ENCODE measurements at regions not wholly inside any gene's neighbourhood (a gene's known extent, or its start where the extent isn't known, plus 50 kb on each side); places are given as distances from the start of the nearest gene placed in this dataset.

- H3K36me3 ChIP-seq (ENCODE audit: control insufficient read depth, insufficient read depth, low read length) = no peaks in the 10 kb centered on the region
- no peak overlapping the region for H3K9ac ChIP-seq (ENCODE audit: low read length)
- no peak overlapping the region for H3K4me3 ChIP-seq (ENCODE audit: low read length)
- no peaks in the 10 kb centered on the region for H3K27me3 ChIP-seq (ENCODE audit: control insufficient read depth, insufficient read depth, low read length)
- H3K4me1 ChIP-seq (ENCODE audit: control insufficient read depth, insufficient read depth, low read length) = no peaks in the 10 kb centered on the region
- H3K27ac ChIP-seq (ENCODE audit: low read depth, low read length) = no peak overlapping the region
Measured at GRCh38 chr2:64260817-64261216, 116.6 kb upstream of the PELI1 start.

GRCh38 chr2:64262071-64262470 lies 117.9 kb upstream of the PELI1 start:
- no peak overlapping the region for H3K27ac ChIP-seq (ENCODE audit: low read depth, low read length)
- H3K4me1 ChIP-seq (ENCODE audit: control insufficient read depth, insufficient read depth, low read length) = no peaks in the 10 kb centered on the region
- H3K27me3 ChIP-seq (ENCODE audit: control insufficient read depth, insufficient read depth, low read length) = no peaks in the 10 kb centered on the region
- H3K9ac ChIP-seq (ENCODE audit: low read length) = no peak overlapping the region
- no peaks in the 10 kb centered on the region for H3K36me3 ChIP-seq (ENCODE audit: control insufficient read depth, insufficient read depth, low read length)
- no peak overlapping the region for H3K4me3 ChIP-seq (ENCODE audit: low read length)

- Histone ChIP-seq H3K9ac (ENCODE audit: low read length) (no peak overlapping the region), H3K36me3 (ENCODE audit: control insufficient read depth, insufficient read depth, low read length) (no peaks in the 10 kb centered on the region), H3K27me3 (ENCODE audit: control insufficient read depth, insufficient read depth, low read length) (no peaks in the 10 kb centered on the region), H3K4me3 (ENCODE audit: low read length) (no peak overlapping the region), H3K27ac (ENCODE audit: low read depth, low read length) (no peak overlapping the region), H3K4me1 (ENCODE audit: control insufficient read depth, insufficient read depth, low read length) (peaks cover 2% of the 10 kb centered on the region)
Measured at GRCh38 chr2:64262816-64263215, 118.6 kb upstream of the PELI1 start.

GRCh38 chr2:64263315-64263714 lies 119.1 kb upstream of the PELI1 start:
- Histone ChIP-seq H3K36me3 (ENCODE audit: control insufficient read depth, insufficient read depth, low read length) (no peaks in the 10 kb centered on the region), H3K27me3 (ENCODE audit: control insufficient read depth, insufficient read depth, low read length) (no peaks in the 10 kb centered on the region), H3K27ac (ENCODE audit: low read depth, low read length) (no peak overlapping the region), H3K4me1 (ENCODE audit: control insufficient read depth, insufficient read depth, low read length) (peaks cover 6% of the 10 kb centered on the region), H3K4me3 (ENCODE audit: low read length) (no peak overlapping the region), H3K9ac (ENCODE audit: low read length) (no peak overlapping the region)

- Histone ChIP-seq H3K27me3 (ENCODE audit: control insufficient read depth, insufficient read depth, low read length) (no peaks in the 10 kb centered on the region), H3K27ac (ENCODE audit: low read depth, low read length) (no peak overlapping the region), H3K36me3 (ENCODE audit: control insufficient read depth, insufficient read depth, low read length) (no peaks in the 10 kb centered on the region), H3K4me3 (ENCODE audit: low read length) (peak overlapping the region; percentile 34), H3K9ac (ENCODE audit: low read length) (no peak overlapping the region), H3K4me1 (ENCODE audit: control insufficient read depth, insufficient read depth, low read length) (peaks cover 6% of the 10 kb centered on the region)
Measured at GRCh38 chr2:64267699-64268098, 123.5 kb upstream of the PELI1 start.

- H3K27ac ChIP-seq (ENCODE audit: low read depth, low read length) = no peak overlapping the region
- peaks cover 9% of the 10 kb centered on the region for H3K4me1 ChIP-seq (ENCODE audit: control insufficient read depth, insufficient read depth, low read length)
- H3K36me3 ChIP-seq (ENCODE audit: control insufficient read depth, insufficient read depth, low read length) = no peaks in the 10 kb centered on the region
- no peak overlapping the region for H3K9ac ChIP-seq (ENCODE audit: low read length)
- H3K4me3 ChIP-seq (ENCODE audit: low read length) = no peak overlapping the region
- no peaks in the 10 kb centered on the region for H3K27me3 ChIP-seq (ENCODE audit: control insufficient read depth, insufficient read depth, low read length)
Measured at GRCh38 chr2:64268330-64269048, 124.3 kb upstream of the PELI1 start.

- peak overlapping the region; percentile 6 for H3K4me3 ChIP-seq (ENCODE audit: low read length)
- H3K27me3 ChIP-seq (ENCODE audit: control insufficient read depth, insufficient read depth, low read length) = no peaks in the 10 kb centered on the region
- no peak overlapping the region for H3K9ac ChIP-seq (ENCODE audit: low read length)
- H3K27ac ChIP-seq (ENCODE audit: low read depth, low read length) = peak overlapping the region; percentile 67
- H3K36me3 ChIP-seq (ENCODE audit: control insufficient read depth, insufficient read depth, low read length) = no peaks in the 10 kb centered on the region
- peaks cover 13% of the 10 kb centered on the region for H3K4me1 ChIP-seq (ENCODE audit: control insufficient read depth, insufficient read depth, low read length)
Measured at GRCh38 chr2:64273524-64274398, 129.5 kb upstream of the PELI1 start.

GRCh38 chr2:64274399-64275173 lies 130.4 kb upstream of the PELI1 start:
- peak overlapping the region; percentile 67 for H3K27ac ChIP-seq (ENCODE audit: low read depth, low read length)
- H3K36me3 ChIP-seq (ENCODE audit: control insufficient read depth, insufficient read depth, low read length) = no peaks in the 10 kb centered on the region
- H3K9ac ChIP-seq (ENCODE audit: low read length) = no peak overlapping the region
- H3K27me3 ChIP-seq (ENCODE audit: control insufficient read depth, insufficient read depth, low read length) = no peaks in the 10 kb centered on the region
- peaks cover 13% of the 10 kb centered on the region for H3K4me1 ChIP-seq (ENCODE audit: control insufficient read depth, insufficient read depth, low read length)
- no peak overlapping the region for H3K4me3 ChIP-seq (ENCODE audit: low read length)

- H3K9ac ChIP-seq (ENCODE audit: low read length) = no peak overlapping the region
- no peak overlapping the region for H3K4me3 ChIP-seq (ENCODE audit: low read length)
- H3K27ac ChIP-seq (ENCODE audit: low read depth, low read length) = no peak overlapping the region
- H3K36me3 ChIP-seq (ENCODE audit: control insufficient read depth, insufficient read depth, low read length) = no peaks in the 10 kb centered on the region
- no peaks in the 10 kb centered on the region for H3K27me3 ChIP-seq (ENCODE audit: control insufficient read depth, insufficient read depth, low read length)
- peaks cover 13% of the 10 kb centered on the region for H3K4me1 ChIP-seq (ENCODE audit: control insufficient read depth, insufficient read depth, low read length)
Measured at GRCh38 chr2:64275174-64275466, 130.9 kb upstream of the PELI1 start.

- H3K9ac ChIP-seq (ENCODE audit: low read length) = no peak overlapping the region
- H3K36me3 ChIP-seq (ENCODE audit: control insufficient read depth, insufficient read depth, low read length) = no peaks in the 10 kb centered on the region
- H3K4me3 ChIP-seq (ENCODE audit: low read length) = no peak overlapping the region
- no peaks in the 10 kb centered on the region for H3K27me3 ChIP-seq (ENCODE audit: control insufficient read depth, insufficient read depth, low read length)
- peaks cover 13% of the 10 kb centered on the region for H3K4me1 ChIP-seq (ENCODE audit: control insufficient read depth, insufficient read depth, low read length)
- peak overlapping the region; percentile 16 for H3K27ac ChIP-seq (ENCODE audit: low read depth, low read length)
Measured at GRCh38 chr2:64276417-64277095, 132.3 kb upstream of the PELI1 start.

GRCh38 chr2:64277101-64277849 lies 133.1 kb upstream of the PELI1 start:
- no peaks in the 10 kb centered on the region for H3K36me3 ChIP-seq (ENCODE audit: control insufficient read depth, insufficient read depth, low read length)
- H3K27me3 ChIP-seq (ENCODE audit: control insufficient read depth, insufficient read depth, low read length) = no peaks in the 10 kb centered on the region
- no peak overlapping the region for H3K9ac ChIP-seq (ENCODE audit: low read length)
- H3K4me3 ChIP-seq (ENCODE audit: low read length) = no peak overlapping the region
- H3K27ac ChIP-seq (ENCODE audit: low read depth, low read length) = peak overlapping the region; percentile 16
- H3K4me1 ChIP-seq (ENCODE audit: control insufficient read depth, insufficient read depth, low read length) = peaks cover 13% of the 10 kb centered on the region
